GM03348 (cell line): ENCODE measurements at regions not wholly inside any gene's neighbourhood (a gene's known extent, or its start where the extent isn't known, plus 50 kb on each side); places are given as distances from the start of the nearest gene placed in this dataset.

Experiments used
- DNase-seq: peaks from one replicate; pipeline ENCODE4 v3.0.0; 2012; ENCODE audit warnings: low spot score

DNA sequence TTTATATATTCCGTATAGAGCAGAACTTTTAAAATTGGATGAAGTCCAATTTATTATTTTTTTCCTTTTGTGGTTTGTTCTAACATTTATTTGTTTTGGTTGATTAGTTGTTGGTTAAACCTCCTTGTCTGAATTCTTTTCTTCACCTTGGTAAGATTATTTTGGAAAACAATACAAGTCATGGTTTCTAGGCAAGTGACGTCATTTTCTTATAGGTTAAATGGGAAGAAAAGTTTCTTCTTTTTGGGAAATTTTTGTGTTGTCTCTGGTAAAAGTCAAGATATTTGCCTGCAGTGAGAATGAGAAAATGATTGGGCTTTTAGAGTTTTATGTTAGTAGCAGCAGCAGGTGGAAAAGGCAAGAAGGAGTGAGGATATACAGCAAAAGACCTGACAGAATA lies 197.9 kb downstream of the OTOR start:
- DNase-seq = no peak

DNA sequence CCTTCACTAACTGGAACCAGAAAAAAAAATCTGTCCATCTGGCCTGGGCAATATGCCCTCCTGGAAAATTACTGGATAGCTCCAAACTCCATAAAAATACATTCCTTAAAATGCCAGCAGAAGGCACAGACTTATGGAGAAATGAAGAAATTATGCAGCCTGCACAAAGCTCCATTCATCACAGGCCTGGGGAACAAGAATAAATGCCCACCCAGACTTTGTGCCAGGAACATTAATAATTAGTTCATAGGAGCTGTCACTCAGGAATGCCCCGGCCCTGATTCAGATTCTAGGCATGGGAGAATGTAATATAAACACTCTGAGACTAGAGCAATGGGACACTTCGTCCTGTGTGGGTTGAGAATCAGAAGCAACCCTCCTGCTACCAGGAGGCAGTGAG lies 199.3 kb downstream of the OTOR start:
- peak; percentile 11 for DNase-seq

DNA sequence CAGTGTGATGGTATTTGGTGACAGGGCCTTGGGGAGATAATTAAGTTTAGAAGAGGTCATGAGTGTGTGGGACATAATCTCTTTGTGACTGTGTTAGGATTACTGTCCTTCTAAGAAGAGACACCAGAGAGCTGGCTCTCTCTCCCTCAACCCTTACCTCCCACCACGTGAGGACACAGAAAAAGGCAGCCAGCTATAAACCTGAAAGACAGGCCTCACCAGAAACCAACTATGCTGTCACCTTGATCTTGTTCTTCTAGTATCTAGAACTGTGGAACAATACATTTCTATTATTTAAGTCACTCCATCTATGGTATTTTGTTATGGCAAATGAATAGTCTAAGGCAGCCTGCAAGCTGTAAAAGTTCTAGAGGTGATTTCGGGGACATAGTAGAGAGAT lies 203.7 kb downstream of the OTOR start:
- DNase-seq = no peak

DNA sequence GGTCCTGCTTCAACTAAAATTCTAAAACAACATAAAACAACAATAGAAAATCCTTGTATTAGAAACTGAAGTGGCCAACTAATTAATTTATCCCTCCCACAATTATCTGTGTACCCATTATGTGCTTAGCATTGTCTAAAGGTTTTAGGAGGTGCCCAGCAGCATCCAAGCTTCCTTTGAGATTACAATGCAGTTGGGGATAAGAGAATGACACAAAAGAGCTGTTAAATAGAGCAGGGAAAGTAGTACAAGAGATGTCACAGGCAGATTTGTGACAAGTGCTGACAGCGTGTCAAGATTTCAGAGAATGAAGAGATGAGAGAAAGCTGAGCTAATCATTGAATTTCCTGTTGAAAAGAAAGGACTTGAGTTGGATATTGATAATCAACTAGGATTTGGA lies 204.8 kb downstream of the OTOR start:
- no peak for DNase-seq

DNA sequence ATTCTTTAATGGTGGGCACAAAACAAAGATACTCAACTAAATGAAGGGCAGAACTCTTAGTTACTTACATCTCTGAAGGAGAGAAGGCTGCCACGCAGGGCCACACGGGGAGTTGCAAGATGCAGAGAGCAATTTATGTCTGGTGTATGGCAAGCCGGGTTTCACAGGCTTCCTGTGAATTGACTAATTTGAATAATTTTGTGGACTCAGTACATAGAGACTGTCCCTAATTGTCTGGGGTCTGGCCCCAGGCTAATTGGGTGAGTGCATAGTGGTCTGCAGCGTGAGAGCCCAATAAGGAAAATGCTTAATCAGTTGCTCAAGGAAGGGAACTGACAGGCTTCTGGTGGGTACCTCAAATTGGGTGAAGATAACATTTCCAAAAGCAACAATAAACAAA lies 205.7 kb downstream of the OTOR start:
- DNase-seq = no peak

DNA sequence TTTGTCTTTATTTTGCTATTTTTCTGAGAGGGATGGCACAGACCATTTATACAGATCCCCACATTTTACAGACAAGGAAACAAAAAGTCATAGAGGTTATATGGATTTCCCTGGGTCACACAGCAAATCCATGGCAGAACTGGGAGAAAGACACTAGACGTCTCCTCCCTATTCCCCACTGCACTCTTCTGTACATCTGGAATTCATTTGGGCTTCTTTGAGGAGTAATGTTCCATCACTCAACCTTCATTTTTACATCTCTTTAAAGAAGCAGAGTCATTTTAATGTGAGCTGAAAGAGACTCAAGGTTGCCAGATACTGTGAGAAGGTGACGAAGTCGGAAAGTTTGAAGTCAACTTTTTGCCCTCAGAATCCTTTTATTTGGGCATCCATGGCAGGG lies 207.3 kb downstream of the OTOR start:
- DNase-seq = no peak

DNA sequence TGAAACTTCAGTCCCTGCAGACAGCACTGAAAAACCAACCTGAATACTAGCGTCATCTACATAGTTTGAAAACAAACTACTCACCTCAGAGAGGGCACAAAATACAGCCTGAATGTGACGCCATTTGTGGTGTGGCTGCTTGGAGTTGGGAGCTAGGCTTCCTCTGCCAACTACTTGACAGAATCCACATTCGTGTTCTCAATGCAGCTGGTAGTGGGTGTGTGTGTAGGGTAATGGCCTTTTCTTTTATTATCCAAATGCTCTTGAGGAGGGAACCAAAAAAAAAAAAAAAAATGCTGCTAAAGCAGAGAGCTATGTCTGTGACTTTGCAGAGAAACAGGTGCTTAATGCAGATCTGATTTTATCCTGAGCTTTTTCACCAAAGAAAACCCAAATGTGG lies 207.8 kb downstream of the OTOR start:
- no peak for DNase-seq

DNA sequence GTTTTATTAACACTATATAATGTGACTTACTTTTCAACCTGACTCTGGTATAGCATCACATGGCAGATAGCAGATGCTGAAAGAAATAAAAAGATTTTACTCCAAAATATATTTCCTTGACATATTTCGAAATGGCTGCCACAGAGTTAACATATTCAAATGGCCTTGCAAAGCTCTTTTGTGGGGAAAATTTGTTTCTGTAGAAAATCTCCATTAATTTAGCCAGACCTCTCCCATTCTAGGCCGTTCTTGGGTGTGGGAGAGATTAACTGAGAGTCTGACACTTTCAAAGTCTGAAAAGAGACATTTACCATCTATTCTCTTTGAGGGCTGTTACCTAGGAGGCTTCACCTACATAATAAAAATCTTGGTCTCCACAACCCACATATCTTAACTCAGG lies 217.2 kb downstream of the OTOR start:
- DNase-seq = no peak

DNA sequence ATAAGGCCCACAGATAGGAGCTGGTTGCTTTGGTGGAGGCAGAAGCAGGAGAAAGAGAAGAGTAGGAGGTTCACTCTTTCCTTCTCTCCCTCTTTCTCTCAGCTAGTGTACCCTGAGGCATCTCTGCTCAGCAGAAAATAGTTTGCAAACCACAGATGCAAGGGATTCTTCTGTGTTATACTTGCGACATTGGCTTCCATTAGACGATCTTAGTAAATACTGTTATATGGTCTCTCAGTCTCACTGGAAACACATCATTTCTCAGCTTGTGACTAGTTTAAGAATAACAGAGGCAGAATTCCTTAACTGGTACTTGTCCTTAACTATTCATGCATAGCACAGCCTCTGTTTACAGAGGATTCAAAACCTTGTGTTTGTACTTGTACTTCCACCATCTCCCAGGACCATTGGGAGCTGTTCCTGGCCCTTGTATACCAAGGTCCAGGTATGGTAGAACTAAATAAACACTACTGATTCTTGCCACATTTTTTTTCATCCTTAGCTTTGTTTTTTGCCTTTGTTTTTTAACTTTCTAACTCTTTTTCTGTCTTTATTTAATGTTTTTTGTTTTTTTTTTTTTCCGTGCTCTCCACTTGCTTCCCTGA lies 218.2 kb downstream of the OTOR start:
- no peak for DNase-seq

DNA sequence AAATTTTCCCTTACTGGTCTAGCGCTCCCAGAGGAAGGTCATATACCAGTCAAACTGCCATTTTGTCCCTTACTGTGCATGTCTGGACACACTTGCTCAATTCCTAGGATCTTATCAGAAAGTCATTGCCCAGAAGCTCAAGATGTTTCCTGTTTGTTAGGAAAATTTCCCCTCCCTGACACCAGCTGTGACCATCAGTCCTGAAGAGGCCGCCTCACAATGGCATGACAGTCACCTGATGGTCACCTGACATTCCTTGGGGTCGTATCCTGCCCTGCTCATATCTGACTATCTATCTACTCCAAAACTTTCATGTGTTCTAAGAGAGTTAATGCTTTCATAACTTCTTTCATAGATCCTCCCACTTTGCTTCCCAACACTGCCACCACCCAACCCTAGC lies 219.9 kb downstream of the OTOR start:
- DNase-seq = no peak

DNA sequence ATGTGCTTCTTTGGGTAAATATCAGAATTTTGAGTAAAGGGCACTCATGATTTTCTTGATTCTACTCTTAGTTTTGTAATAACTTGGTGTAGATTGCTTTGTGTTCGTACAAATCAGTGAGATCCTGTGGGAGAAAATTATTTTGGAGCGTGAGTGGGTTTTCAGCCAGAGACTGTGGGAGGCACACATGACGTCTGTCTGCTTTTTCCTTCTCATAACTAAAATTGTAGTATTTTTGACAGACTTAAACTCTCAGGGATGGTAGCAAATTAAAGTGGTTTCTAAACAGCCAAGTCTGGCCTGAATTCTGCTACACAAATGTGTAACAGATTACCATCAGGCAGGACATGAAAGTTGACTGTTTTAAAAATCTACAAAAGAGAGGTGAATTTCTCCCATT lies 222.6 kb downstream of the OTOR start:
- no peak for DNase-seq

DNA sequence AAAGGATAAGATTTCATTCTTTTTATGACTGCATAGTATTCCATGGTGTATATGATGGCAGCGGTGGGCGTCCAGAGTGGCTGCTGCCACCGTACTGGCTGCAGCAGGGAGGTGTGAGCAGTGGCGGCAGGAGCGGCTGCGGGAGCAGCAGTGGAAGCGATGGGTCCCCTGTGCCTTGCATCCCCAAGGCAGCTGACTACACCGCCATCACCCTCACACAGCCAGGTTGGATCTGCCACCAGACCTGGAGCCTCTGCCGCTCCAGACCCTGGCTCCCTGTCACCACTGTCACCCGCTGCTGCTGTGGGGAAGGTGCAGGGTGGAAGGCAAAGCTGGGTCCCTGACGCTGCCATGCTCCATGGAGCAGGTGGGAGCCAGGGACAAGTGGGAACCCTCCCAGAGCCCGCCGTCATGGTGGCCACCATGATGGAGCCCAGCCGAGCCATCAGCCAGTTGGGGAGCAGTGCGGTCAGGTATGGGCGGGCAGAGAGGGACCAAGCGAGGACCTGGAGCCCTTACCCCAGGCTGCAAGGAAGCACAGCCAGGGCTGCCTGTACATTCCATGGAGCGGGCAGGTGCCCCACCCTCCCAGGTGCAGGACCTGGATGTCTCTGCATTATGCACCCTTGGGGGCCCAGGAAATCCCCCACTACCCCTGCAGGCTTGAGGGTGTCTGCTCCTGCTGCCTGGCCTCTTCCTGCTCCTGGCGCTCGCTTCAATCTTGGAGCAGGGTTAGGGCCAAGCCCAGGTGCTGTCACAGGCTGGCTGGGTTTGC lies 226.1 kb downstream of the OTOR start:
- no peak for DNase-seq

DNA sequence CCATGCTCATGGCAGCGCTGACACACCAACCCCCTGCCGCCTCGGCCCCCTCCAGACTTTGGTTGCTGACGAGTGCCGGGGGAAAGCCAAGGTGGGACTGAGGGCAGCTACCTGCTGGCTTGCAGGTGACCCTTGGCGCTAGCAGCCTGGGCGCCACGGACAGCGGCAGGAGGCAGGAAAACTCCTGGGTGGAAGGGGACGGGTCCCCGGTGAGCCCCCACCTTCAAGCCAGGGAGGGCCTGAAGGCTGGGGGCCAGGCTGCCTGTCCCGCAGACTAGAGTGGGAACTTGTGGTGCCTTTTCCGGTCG lies 226.7 kb downstream of the OTOR start:
- no peak for DNase-seq

DNA sequence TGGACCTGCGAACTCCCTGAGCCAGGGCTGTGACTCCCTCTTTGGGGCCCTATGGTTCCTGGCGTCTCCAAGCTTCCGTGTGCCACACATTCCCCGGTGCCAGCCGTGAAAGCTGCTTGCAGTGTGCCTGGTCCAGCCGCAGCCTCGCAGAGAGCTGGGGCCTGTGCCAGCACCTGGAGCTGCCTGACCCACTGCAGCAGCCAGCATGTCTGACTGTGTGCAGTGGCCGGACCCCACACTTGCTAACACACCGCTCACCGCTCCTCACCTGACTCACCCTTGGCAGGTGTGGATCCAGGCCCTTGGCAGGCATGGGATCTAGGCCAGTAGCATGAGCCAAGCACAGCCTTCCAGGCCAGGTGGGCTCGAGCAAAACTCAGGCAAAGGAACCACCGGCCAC lies 227.5 kb downstream of the OTOR start:
- DNase-seq = no peak

DNA sequence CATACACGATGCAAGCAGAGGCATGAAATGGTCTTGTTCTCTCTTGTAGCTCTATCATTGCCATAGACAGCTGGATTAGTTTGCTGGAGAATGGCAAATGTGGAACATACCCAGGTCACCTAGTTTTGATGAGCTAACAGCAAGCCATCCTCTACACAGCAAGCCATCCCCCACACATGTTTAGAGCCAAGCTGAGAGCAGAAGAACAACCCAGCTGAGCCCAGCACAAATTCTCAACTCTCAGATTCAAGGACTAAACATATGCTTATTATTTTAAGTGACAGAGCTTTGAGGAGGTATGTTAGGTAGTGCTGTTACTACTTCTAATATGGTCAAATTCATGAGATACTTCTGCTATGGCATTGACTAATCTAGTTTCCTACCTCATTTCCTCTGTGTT lies 230.3 kb downstream of the OTOR start:
- no peak for DNase-seq

DNA sequence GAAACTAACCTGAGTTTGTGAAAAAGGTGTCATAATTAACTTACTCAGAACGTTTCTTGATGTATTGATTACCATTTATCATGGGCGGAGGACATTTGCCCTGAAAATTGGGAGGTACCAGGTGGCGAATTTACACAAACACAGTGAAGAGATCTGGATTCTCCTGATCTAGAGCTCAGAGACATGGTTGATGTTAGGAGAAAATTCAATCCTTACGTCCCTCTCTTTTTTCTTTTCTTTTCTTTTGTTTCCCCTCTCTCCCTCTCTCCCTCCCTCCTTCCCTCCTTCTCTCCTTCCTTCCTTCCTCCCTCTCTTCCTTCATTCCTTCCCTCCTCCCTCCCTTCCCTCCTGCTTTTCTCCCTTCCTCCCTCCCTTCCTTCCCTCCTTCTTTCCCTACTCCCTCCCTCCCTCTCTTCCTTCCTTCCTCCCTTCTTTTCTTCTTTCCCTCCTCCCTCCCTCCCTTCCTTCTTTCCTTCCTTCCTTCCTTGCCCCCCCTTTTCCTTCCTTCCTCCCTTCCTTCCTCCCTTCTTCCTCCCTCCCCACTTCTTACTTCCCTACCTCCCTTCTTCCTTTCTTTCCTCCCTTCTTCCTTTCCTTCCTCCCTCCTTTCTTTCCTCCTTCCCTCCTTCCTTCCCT lies 234.1 kb downstream of the OTOR start:
- no peak for DNase-seq

DNA sequence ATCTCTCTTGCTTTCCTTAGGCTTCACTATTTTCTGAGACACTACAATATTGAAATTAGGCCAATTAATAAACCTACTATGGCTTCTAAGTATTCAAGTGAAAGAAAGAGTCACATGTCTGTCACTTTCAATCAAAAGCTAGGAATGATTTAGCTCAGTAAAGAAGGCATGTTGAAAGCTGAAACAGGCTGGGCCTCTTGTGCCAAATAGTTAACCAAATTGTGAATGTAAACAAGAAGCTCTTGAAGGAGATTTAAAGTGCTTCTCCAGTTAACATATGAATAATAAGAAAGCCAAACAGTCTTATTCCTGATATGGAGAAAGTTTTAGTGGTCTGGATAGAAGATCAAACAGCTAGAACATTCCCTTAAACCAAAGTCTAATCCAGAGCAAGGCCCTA lies 236.3 kb downstream of the OTOR start:
- no peak for DNase-seq

DNA sequence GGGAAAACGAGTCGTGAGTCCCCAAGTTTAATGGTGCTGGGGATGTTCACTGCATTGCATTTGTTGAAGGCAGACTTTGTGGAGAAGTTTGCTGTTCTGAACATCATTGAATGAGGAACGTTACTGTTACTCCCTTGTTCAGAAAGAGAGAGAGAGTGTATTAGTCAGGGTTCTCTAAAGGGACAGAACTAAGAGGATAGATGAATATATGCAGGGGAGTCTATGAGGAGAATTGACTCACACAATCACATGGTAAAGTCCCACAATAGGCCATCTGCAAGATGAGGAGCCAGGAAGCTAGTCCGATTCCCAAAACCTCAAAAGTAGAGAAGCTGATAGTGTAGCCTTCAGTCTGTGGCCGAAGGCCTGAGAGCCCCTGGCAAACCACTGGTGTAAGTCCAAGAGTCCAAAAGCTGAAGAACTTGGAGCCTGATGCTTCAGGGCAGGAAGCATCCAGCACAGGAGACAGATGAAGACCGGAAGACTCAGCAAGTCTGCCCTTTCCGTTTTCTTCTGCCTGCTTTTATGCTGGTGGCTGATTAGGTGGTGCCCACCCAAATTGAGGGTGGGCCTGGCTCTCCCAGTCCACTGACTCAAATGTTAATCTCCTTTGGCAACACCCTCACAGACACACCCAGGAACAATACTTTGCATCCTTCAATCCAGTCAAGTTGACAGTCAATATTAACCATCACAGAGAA lies 223.5 kb upstream of the PCSK2 start:
- no peak for DNase-seq

DNA sequence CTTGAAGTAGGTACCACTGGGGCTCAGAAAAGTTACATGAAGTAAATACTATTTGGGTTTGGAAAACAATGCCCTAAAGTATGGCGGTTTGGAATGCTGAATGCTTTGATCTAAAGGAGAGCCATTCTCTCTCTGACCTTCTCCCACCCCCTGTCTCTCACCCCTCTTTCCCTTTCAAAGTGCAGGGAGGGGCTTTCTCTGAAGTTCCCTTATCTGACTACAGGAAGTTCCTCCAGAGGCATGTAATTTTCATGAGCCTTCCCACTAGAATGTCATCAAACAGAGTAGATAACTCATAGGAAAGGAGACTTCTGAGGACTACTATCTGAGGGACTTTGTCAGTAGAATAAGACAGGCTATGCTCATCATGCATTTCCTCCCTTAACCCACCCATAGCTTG lies 216.7 kb upstream of the PCSK2 start:
- no peak for DNase-seq

DNA sequence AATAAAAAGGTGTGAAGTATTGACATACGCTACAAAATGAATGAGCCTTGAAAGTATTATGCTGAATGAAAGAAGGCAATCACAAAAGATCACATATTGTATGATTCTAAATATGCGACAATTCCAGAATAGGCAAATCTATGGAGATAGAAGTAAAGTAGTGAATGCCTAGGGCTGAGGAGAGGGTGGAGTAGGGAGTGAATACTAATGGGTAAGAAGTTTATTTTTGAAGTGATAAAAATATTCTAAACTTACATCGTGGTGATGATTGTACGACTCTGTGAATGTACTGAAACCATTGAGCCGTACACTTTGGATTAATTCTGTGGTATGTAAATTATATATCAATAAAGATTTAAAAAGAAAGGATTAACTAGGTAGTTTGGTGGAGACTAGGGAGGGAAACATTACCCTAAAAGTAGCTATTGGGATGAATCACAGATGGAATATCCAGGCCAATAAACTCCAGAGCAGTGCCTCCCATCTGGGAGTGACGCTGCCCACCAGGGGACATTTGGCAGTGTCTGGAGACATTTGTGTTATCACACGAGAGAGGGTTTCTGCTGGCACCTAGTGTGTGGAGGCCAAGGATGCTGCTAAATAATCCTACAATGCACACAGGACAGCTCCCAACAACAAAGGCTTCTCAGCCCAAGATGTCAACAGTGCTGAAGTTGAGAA lies 214.2 kb upstream of the PCSK2 start:
- DNase-seq = no peak

DNA sequence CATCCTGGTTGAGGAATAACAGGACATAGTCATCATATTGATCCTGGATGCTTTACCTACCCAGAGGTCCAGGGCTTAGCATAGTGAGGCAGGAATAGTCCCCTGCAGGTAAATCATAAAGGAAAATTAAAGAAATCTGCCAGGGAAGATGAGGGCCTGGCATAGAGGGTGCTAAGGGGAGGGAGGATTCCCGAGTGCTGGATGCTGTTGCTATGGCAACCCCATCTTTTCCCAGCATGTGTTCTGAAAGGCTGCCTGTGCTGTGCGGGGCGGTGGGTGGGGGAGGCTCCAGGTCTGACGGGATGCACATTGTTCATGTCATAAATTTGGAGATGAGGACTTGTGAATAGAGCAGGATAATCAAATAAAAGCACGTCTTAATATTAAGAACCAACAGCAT lies 212.6 kb upstream of the PCSK2 start:
- no peak for DNase-seq

DNA sequence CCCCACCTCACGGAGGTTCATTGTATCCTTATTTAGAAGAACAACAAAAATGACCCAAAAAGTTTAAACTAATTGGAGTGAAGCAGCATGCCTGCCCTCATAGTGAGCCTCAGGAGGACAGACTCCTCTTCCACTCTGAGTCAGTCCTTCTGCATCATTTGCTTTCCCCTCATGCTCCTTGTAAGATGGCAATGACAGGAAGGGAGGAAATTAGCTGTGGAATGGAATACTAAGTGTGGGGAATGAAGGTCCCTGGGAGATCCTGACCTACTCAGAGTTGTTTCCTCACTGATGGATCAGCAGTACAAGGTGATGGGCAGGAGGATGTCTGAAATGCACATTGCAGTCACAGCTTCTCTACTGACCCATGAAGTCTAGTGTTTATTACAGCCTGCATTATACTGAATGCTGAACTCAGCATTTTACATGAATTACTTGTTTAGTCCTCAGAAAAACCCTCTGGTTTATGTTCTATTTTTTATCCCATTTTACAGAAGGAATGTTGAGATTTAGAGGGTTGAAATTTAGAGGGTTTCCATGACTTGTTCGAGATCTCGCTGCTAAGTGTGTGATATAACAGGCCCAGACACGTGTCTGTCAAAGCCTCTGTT lies 212.0 kb upstream of the PCSK2 start:
- no peak for DNase-seq
